HepG2 (cell line): ENCODE measurements at regions not wholly inside any gene's neighbourhood (a gene's known extent, or its start where the extent isn't known, plus 50 kb on each side); places are given as distances from the start of the nearest gene placed in this dataset.

Source experiments
- AFF4 ChIP-seq: sonication (generic); formaldehyde crosslinking; IDR thresholded peaks from 2 replicates; pipeline ENCODE4 v1.4.0; 2020; ENCODE audit warnings: missing genetic modification reagents
- CREM ChIP-seq, 2 experiments: sonication (generic) in 1 of 2; formaldehyde crosslinking in 1 of 2; IDR thresholded peaks; 2 replicates each; pipeline versions ENCODE4 v1.4.0 to v1.6.1; 2016 to 2020; ENCODE audit warnings: antibody characterized with exemption in 1 of 2, mild to moderate bottlenecking in 1 of 2, missing genetic modification reagents in 1 of 2
- ELF1 ChIP-seq: sonication (generic); formaldehyde crosslinking; IDR thresholded peaks from 2 replicates; pipeline ENCODE4 v1.4.0; 2020; ENCODE audit warnings: missing genetic modification reagents
- FOXO1 ChIP-seq: sonication (generic); formaldehyde crosslinking; IDR thresholded peaks from 2 replicates; pipeline ENCODE4 v1.4.0; 2020; ENCODE audit warnings: missing genetic modification reagents
- LBX2 ChIP-seq: sonication (generic); formaldehyde crosslinking; IDR thresholded peaks from 2 replicates; pipeline ENCODE4 v1.5.0; 2020; ENCODE audit warnings: missing genetic modification reagents, mild to moderate bottlenecking, borderline replicate concordance
- MAZ ChIP-seq, 2 experiments: sonication (generic) in 1 of 2; formaldehyde crosslinking in 1 of 2; IDR thresholded peaks; 2 replicates each; pipeline versions ENCODE4 v1.5.0 to v1.6.1; 2012 to 2020; ENCODE audit warnings: low read depth in 2 of 2, mild to moderate bottlenecking in 2 of 2, borderline replicate concordance in 1 of 2, improper control_type of control experiment in 1 of 2, low read length in 1 of 2, missing genetic modification reagents in 1 of 2, moderate library complexity in 1 of 2
- MEIS2 ChIP-seq: sonication (generic); formaldehyde crosslinking; IDR thresholded peaks from 2 replicates; pipeline ENCODE4 v1.9.0; 2021; ENCODE audit warnings: mild to moderate bottlenecking, missing genetic modification reagents
- MLXIP ChIP-seq: sonication (generic); formaldehyde crosslinking; IDR thresholded peaks from 2 replicates; pipeline ENCODE4 v1.9.0; 2021; ENCODE audit warnings: missing genetic modification reagents, borderline replicate concordance
- NCOR1 ChIP-seq: fragments of 200-600 bp; sonication (generic); IDR thresholded peaks from 2 replicates; pipeline ENCODE4 v1.7.0; 2017; ENCODE audit warnings: antibody characterized with exemption, low read length, borderline replicate concordance
- NFE2L2 ChIP-seq: fragments of 150-350 bp; IDR thresholded peaks from 2 replicates; pipeline ENCODE4 v1.6.1; 2014; ENCODE audit warnings: low read length
- NFRKB ChIP-seq: fragments of 450-650 bp; IDR thresholded peaks from 2 replicates; pipeline ENCODE4 v1.6.1; 2017
- PCBP2 ChIP-seq: fragments of 200-400 bp; formaldehyde crosslinking; optimal IDR thresholded peaks from 2 replicates; pipeline ENCODE3; 2018; ENCODE audit warnings: low read length, low read depth; ENCODE audit not compliant: poor library complexity, severe bottlenecking
- ZBTB20 ChIP-seq: sonication (generic); formaldehyde crosslinking; IDR thresholded peaks from 2 replicates; pipeline ENCODE4 v1.8.1; 2023; ENCODE audit warnings: missing genetic modification reagents, low read depth, mild to moderate bottlenecking, borderline replicate concordance
- ZFX ChIP-seq: sonication (generic); formaldehyde crosslinking; IDR thresholded peaks from 2 replicates; pipeline ENCODE4 v1.4.0; 2020; ENCODE audit warnings: mild to moderate bottlenecking, low read depth, missing genetic modification reagents, moderate library complexity
- ZMAT5 ChIP-seq: sonication (generic); formaldehyde crosslinking; IDR thresholded peaks from 2 replicates; pipeline ENCODE4 v1.5.0; 2020; ENCODE audit warnings: mild to moderate bottlenecking, low read depth, missing genetic modification reagents, borderline replicate concordance
- ZNF276 ChIP-seq: sonication (generic); formaldehyde crosslinking; IDR thresholded peaks from 2 replicates; pipeline ENCODE4 v1.4.0; 2020; ENCODE audit warnings: mild to moderate bottlenecking, low read depth, missing genetic modification reagents
- ZNF292 ChIP-seq: sonication (generic); formaldehyde crosslinking; IDR thresholded peaks from 2 replicates; pipeline ENCODE4 v1.8.1; 2022; ENCODE audit warnings: mild to moderate bottlenecking, low read depth, missing genetic modification reagents, borderline replicate concordance
- ZNF672 ChIP-seq: sonication (generic); formaldehyde crosslinking; IDR thresholded peaks from 2 replicates; pipeline ENCODE4 v1.8.1; 2022; ENCODE audit warnings: missing genetic modification reagents

GRCh38 chr4:123545667-123546572 is 149.3 kb downstream of the SPRY1 start (continued):
- TF ChIP-seq MAZ (IDR thresholded peaks at IDR 0.05; ENCODE audit: borderline replicate concordance, low read depth, low read length) (no peak), MAZ (CRISPR knock-in tag; IDR thresholded peaks at IDR 0.05; ENCODE audit: low read depth) (no peak), AFF4 (CRISPR knock-in tag) (0 out of 2 replicates have a peak, but pooled peaks have one; percentile 22), ZNF672 (CRISPR knock-in tag) (no peak), ZNF292 (CRISPR knock-in tag) (peak; percentile 38; the same call in 1 of the 2 replicates), ZFX (CRISPR knock-in tag) (0 out of 2 replicates have a peak, but pooled peaks have one; percentile 9), ZMAT5 (CRISPR knock-in tag) (no peak), ZNF276 (CRISPR knock-in tag) (no peak), MLXIP (CRISPR knock-in tag) (no peak), ZBTB20 (CRISPR knock-in tag) (no peak), CREM (IDR thresholded peaks at IDR 0.05) (no peak), CREM (CRISPR knock-in tag; IDR thresholded peaks at IDR 0.05) (no peak), LBX2 (no peak), FOXO1 (CRISPR knock-in tag) (no peak), NFRKB (no peak), MEIS2 (CRISPR knock-in tag) (no peak), ELF1 (no peak), PCBP2 (no peak), NCOR1 (peak; percentile 59; the same call in 1 of the 2 replicates), NFE2L2 (no peak)
